ENCODE measurements at regions not wholly inside any gene's neighbourhood (a gene's known extent, or its start where the extent isn't known, plus 50 kb on each side); places are given as distances from the start of the nearest gene placed in this dataset.

DNA sequence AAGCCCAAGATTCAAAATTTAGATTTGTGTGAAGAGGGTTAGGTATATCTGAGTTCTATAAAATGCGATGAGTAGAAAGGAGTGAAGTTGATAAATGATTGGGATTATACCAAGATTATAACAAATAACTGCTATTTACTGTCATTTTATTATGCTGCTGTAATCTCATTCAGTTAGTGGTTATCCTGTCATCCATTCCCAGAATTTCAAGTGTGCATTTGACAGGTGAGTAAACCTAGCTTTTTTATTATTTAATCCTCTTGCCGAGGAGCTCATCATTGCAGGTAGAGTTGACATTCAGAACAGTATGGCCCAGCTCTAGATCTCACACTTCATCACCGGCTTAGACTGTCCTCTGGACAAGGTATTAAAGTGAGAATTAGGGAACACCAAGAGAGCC lies 1146.2 kb downstream of the CDH11 start:
- no peak overlapping the region for H2AFZ ChIP-seq (ENCODE audit: control insufficient read depth, low read depth, low read length)
- ChIA-PET RAD21 (ENCODE audit: unreplicated experiment) (no interaction called here), POLR2A (no interaction called here), SMC1A (ENCODE audit: uncharacterized antibody, unreplicated experiment) (no interaction called here), CTCF (no interaction called here)
- no peaks in the 10 kb centered on the region for H3K9me3 ChIP-seq (replicated peaks; ENCODE audit: control insufficient read depth, insufficient read depth, low read length)
- no peaks in the 10 kb centered on the region for H3K4me1 ChIP-seq (ENCODE audit: control insufficient read depth, insufficient read depth, low read length)
- no peak overlapping the region for H3K27ac ChIP-seq (ENCODE audit: control insufficient read depth, insufficient read depth)
- no TSS peak for BruUV-seq (replicated peaks)
- no peak overlapping the region for H3K4me3 ChIP-seq
- FAIRE-seq (no peak), DNase-seq (ENCODE audit: low read depth, low spot score) (no peak), ATAC-seq (no peak)
- TF ChIP-seq TAF1 (IDR thresholded peaks at IDR 0.05; ENCODE audit: borderline replicate concordance, low read depth, low read length) (no peak), STAT1 (conservative IDR thresholded peaks at IDR 0.05) (no peak), ZNF384 (IDR thresholded peaks at IDR 0.05; ENCODE audit: borderline replicate concordance, low read depth, low read length) (no peak), NFYB (IDR thresholded peaks at IDR 0.05; ENCODE audit: insufficient read depth, low read depth, low read length) (no peak), KDM1A (IDR thresholded peaks at IDR 0.05; ENCODE audit: borderline replicate concordance) (no peak), CHD4 (IDR thresholded peaks at IDR 0.05) (no peak), SMC3 (IDR thresholded peaks at IDR 0.05; ENCODE audit: borderline replicate concordance, low read length) (no peak), SP1 (IDR thresholded peaks at IDR 0.05; ENCODE audit: low read depth, low read length) (no peak), CREM (IDR thresholded peaks at IDR 0.05; ENCODE audit: low read depth) (no peak), MXI1 (IDR thresholded peaks at IDR 0.05; ENCODE audit: low read depth, low read length) (no peak), CBFB (IDR thresholded peaks at IDR 0.05; ENCODE audit: low read depth) (no peak), ESRRA (IDR thresholded peaks at IDR 0.05; ENCODE audit: low read length) (no peak), ZNF207 (IDR thresholded peaks at IDR 0.05; ENCODE audit: borderline replicate concordance) (no peak), CEBPB (IDR thresholded peaks at IDR 0.05; ENCODE audit: borderline replicate concordance in 1 of 2, low read depth in 2 of 2, low read length in 2 of 2) (no peak), YBX1 (IDR thresholded peaks at IDR 0.05) (no peak), RB1 (IDR thresholded peaks at IDR 0.05; ENCODE audit: borderline replicate concordance) (no peak), CHD2 (IDR thresholded peaks at IDR 0.05; ENCODE audit: borderline replicate concordance, low read depth, low read length) (no peak)
- TF ChIP-seq, protein P1, sequence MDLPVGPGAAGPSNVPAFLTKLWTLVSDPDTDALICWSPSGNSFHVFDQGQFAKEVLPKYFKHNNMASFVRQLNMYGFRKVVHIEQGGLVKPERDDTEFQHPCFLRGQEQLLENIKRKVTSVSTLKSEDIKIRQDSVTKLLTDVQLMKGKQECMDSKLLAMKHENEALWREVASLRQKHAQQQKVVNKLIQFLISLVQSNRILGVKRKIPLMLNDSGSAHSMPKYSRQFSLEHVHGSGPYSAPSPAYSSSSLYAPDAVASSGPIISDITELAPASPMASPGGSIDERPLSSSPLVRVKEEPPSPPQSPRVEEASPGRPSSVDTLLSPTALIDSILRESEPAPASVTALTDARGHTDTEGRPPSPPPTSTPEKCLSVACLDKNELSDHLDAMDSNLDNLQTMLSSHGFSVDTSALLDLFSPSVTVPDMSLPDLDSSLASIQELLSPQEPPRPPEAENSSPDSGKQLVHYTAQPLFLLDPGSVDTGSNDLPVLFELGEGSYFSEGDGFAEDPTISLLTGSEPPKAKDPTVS (IDR thresholded peaks at IDR 0.05; ENCODE audit: low read depth, low read length): no peak
- TF ChIP-seq, protein P2, sequence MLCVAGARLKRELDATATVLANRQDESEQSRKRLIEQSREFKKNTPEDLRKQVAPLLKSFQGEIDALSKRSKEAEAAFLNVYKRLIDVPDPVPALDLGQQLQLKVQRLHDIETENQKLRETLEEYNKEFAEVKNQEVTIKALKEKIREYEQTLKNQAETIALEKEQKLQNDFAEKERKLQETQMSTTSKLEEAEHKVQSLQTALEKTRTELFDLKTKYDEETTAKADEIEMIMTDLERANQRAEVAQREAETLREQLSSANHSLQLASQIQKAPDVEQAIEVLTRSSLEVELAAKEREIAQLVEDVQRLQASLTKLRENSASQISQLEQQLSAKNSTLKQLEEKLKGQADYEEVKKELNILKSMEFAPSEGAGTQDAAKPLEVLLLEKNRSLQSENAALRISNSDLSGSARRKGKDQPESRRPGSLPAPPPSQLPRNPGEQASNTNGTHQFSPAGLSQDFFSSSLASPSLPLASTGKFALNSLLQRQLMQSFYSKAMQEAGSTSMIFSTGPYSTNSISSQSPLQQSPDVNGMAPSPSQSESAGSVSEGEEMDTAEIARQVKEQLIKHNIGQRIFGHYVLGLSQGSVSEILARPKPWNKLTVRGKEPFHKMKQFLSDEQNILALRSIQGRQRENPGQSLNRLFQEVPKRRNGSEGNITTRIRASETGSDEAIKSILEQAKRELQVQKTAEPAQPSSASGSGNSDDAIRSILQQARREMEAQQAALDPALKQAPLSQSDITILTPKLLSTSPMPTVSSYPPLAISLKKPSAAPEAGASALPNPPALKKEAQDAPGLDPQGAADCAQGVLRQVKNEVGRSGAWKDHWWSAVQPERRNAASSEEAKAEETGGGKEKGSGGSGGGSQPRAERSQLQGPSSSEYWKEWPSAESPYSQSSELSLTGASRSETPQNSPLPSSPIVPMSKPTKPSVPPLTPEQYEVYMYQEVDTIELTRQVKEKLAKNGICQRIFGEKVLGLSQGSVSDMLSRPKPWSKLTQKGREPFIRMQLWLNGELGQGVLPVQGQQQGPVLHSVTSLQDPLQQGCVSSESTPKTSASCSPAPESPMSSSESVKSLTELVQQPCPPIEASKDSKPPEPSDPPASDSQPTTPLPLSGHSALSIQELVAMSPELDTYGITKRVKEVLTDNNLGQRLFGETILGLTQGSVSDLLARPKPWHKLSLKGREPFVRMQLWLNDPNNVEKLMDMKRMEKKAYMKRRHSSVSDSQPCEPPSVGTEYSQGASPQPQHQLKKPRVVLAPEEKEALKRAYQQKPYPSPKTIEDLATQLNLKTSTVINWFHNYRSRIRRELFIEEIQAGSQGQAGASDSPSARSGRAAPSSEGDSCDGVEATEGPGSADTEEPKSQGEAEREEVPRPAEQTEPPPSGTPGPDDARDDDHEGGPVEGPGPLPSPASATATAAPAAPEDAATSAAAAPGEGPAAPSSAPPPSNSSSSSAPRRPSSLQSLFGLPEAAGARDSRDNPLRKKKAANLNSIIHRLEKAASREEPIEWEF (IDR thresholded peaks at IDR 0.05; ENCODE audit: insufficient replicate concordance, low read depth, low read length): no peak
- WGBS (ENCODE audit: insufficient coverage, insufficient replicate concordance, low lambda C conversion rate, missing lambda C conversion rate): 32% methylated on average over 3 of the region's 3 CpGs
- H3K79me2 ChIP-seq (ENCODE audit: control insufficient read depth, insufficient read depth, low read length): no peaks in the 10 kb centered on the region
- intact Hi-C loops (cut with micrococcal nuclease; ENCODE audit: unreplicated experiment) (no loop called here), in situ Hi-C loops (cut with MboI) (no loop called here)
- no peaks in the 10 kb centered on the region for H3K27me3 ChIP-seq (replicated peaks in 1 of 2; ENCODE audit: control insufficient read depth in 2 of 2, insufficient read depth in 2 of 2, low read length in 1 of 2)
- no peak overlapping the region for H3K9ac ChIP-seq (ENCODE audit: control insufficient read depth, insufficient read depth, low read length)
- H3K36me3 ChIP-seq (ENCODE audit: control insufficient read depth in 2 of 2, insufficient read depth in 2 of 2, low read length in 1 of 2): no peaks in the 10 kb centered on the region
- H3K4me2 ChIP-seq (ENCODE audit: control insufficient read depth, insufficient read depth): no peak overlapping the region
- no peaks in the 10 kb centered on the region for H4K20me1 ChIP-seq (ENCODE audit: control insufficient read depth, insufficient read depth)
